Duodenal mucosa (tissue), 2 donors: ENCODE measurements at regions not wholly inside any gene's neighbourhood (a gene's known extent, or its start where the extent isn't known, plus 50 kb on each side); places are given as distances from the start of the nearest gene placed in this dataset.
"Not testable (repeated sequence)": the region's sequence is repeated elsewhere in the genome, so short reads cannot be mapped to it uniquely, and the experiment has no call there.

ENCODE experiments used
- H3K27ac ChIP-seq: one replicate; pipeline ENCODE4 v1.7.0; 2013; ENCODE audit warnings: low read depth, low read length
- H3K27me3 ChIP-seq, 2 donors: one replicate each; pipeline ENCODE4 v1.7.0; 2013; ENCODE audit warnings: low read length in 2 of 2, control low read depth in 1 of 2; ENCODE audit not compliant: insufficient read depth in 2 of 2, control insufficient read depth in 1 of 2
- H3K36me3 ChIP-seq, 2 donors: one replicate each; pipeline ENCODE4 v1.7.0; 2013; ENCODE audit warnings: low read length in 2 of 2, control low read depth in 1 of 2; ENCODE audit not compliant: insufficient read depth in 2 of 2, control insufficient read depth in 1 of 2
- H3K4me1 ChIP-seq, 2 donors: one replicate each; pipeline ENCODE4 v1.7.0; 2013; ENCODE audit warnings: low read length in 2 of 2, control low read depth in 1 of 2; ENCODE audit not compliant: insufficient read depth in 2 of 2, control insufficient read depth in 1 of 2
- H3K4me3 ChIP-seq, 2 donors: one replicate each; pipeline ENCODE4 v1.7.0; 2013; ENCODE audit warnings: low read length in 2 of 2, low read depth in 1 of 2
- H3K9ac ChIP-seq, 2 donors: one replicate each; pipeline ENCODE4 v1.7.0; 2013; ENCODE audit warnings: low read length in 2 of 2, low read depth in 1 of 2
- H3K9me3 ChIP-seq, 2 donors: one replicate each; pipeline ENCODE4 v1.7.0; 2013; ENCODE audit warnings: low read length in 2 of 2, control low read depth in 1 of 2; ENCODE audit not compliant: control insufficient read depth in 1 of 2

GRCh38 chr14:92248696-92249095, 74.3 kb upstream of the SLC24A4 start:
- Histone ChIP-seq H3K9me3 (peaks cover 8 to 13% of the 10 kb centered on the region in 2 donors), H3K36me3 (no peaks in the 10 kb centered on the region), H3K4me1 (no peaks in the 10 kb centered on the region), H3K4me3 (no peak overlapping the region), H3K9ac (no peak overlapping the region), H3K27me3 (peaks cover 2 to 6% of the 10 kb centered on the region in 2 donors), H3K27ac (no peak overlapping the region)

GRCh38 chr14:92250366-92250765, 72.6 kb upstream of the SLC24A4 start:
- peaks cover 2 to 12% of the 10 kb centered on the region in 2 donors for H3K27me3 ChIP-seq
- not testable (repeated sequence) for H3K4me3 ChIP-seq, H3K9me3 ChIP-seq, H3K4me1 ChIP-seq, H3K36me3 ChIP-seq, H3K27ac ChIP-seq, H3K9ac ChIP-seq

GRCh38 chr14:92252323-92252722, 70.6 kb upstream of the SLC24A4 start:
- Histone ChIP-seq H3K27ac (no peak overlapping the region), H3K4me3 (no peak overlapping the region), H3K9ac (no peak overlapping the region), H3K36me3 (no peaks in the 10 kb centered on the region), H3K4me1 (no peaks in the 10 kb centered on the region), H3K27me3 (peaks cover 2 to 19% of the 10 kb centered on the region in 2 donors), H3K9me3 (no peaks in the 10 kb centered on the region)

GRCh38 chr14:92253381-92253894, 69.5 kb upstream of the SLC24A4 start:
- H3K4me3 ChIP-seq, result no peak overlapping the region
- no peak overlapping the region for H3K9ac ChIP-seq
- H3K4me1 ChIP-seq, result no peaks in the 10 kb centered on the region
- no peak overlapping the region for H3K27ac ChIP-seq
- peaks cover 2 to 19% of the 10 kb centered on the region in 2 donors for H3K27me3 ChIP-seq
- no peaks in the 10 kb centered on the region for H3K9me3 ChIP-seq
- H3K36me3 ChIP-seq, result no peaks in the 10 kb centered on the region

GRCh38 chr14:92254786-92255185, 68.2 kb upstream of the SLC24A4 start:
- Histone ChIP-seq H3K27me3 (peaks cover 2 to 19% of the 10 kb centered on the region in 2 donors), H3K27ac (no peak overlapping the region), H3K9me3 (no peaks in the 10 kb centered on the region)

GRCh38 chr14:92258934-92259333, 64.0 kb upstream of the SLC24A4 start:
- peaks cover 0 to 11% of the 10 kb centered on the region in 2 donors for H3K27me3 ChIP-seq
- H3K4me3 ChIP-seq, result no peak overlapping the region
- no peak overlapping the region for H3K9ac ChIP-seq
- no peak overlapping the region for H3K27ac ChIP-seq
- no peaks in the 10 kb centered on the region for H3K9me3 ChIP-seq
- H3K36me3 ChIP-seq, result no peaks in the 10 kb centered on the region
- no peaks in the 10 kb centered on the region for H3K4me1 ChIP-seq

More at GRCh38 chr14:92254786-92255185, 68.2 kb upstream of the SLC24A4 start:
- H3K4me3 ChIP-seq, result peak overlapping the region in 1 of 2 donors; percentile 21
- H3K4me1 ChIP-seq, result no peaks in the 10 kb centered on the region
- H3K36me3 ChIP-seq, result no peaks in the 10 kb centered on the region
- H3K9ac ChIP-seq, result no peak overlapping the region

GRCh38 chr14:92259613-92260357, 63.2 kb upstream of the SLC24A4 start:
- H3K9ac ChIP-seq, result no peak overlapping the region
- H3K4me1 ChIP-seq, result no peaks in the 10 kb centered on the region
- H3K4me3 ChIP-seq, result no peak overlapping the region
- peaks cover 0 to 11% of the 10 kb centered on the region in 2 donors for H3K27me3 ChIP-seq
- no peaks in the 10 kb centered on the region for H3K9me3 ChIP-seq
- H3K36me3 ChIP-seq, result no peaks in the 10 kb centered on the region
- no peak overlapping the region for H3K27ac ChIP-seq

- no peaks in the 10 kb centered on the region for H3K27me3 ChIP-seq
- no peak overlapping the region for H3K9ac ChIP-seq
- no peak overlapping the region for H3K4me3 ChIP-seq
- no peak overlapping the region for H3K27ac ChIP-seq
- H3K4me1 ChIP-seq, result no peaks in the 10 kb centered on the region
- H3K36me3 ChIP-seq, result no peaks in the 10 kb centered on the region
- no peaks in the 10 kb centered on the region for H3K9me3 ChIP-seq
These were observed 59.3 kb upstream of the SLC24A4 start for GRCh38 chr14:92263681-92264080.

- H3K4me3 ChIP-seq, result no peak overlapping the region
- H3K27me3 ChIP-seq, result no peaks in the 10 kb centered on the region
- no peak overlapping the region for H3K27ac ChIP-seq
- no peaks in the 10 kb centered on the region for H3K9me3 ChIP-seq
- no peaks in the 10 kb centered on the region for H3K4me1 ChIP-seq
- H3K36me3 ChIP-seq, result no peaks in the 10 kb centered on the region
- no peak overlapping the region for H3K9ac ChIP-seq
These were observed 58.8 kb upstream of the SLC24A4 start for GRCh38 chr14:92264195-92264594.

- no peaks in the 10 kb centered on the region for H3K4me1 ChIP-seq
- H3K27me3 ChIP-seq, result no peaks in the 10 kb centered on the region
- H3K9me3 ChIP-seq, result no peaks in the 10 kb centered on the region
- no peak overlapping the region for H3K27ac ChIP-seq
- H3K9ac ChIP-seq, result no peak overlapping the region
- no peak overlapping the region for H3K4me3 ChIP-seq
- H3K36me3 ChIP-seq, result no peaks in the 10 kb centered on the region
These were observed 56.7 kb upstream of the SLC24A4 start for GRCh38 chr14:92266216-92266615.
